ENCODE measurements at regions not wholly inside any gene's neighbourhood (a gene's known extent, or its start where the extent isn't known, plus 50 kb on each side); places are given as distances from the start of the nearest gene placed in this dataset.
"Not testable (repeated sequence)": the region's sequence is repeated elsewhere in the genome, so short reads cannot be mapped to it uniquely, and the experiment has no call there.

- not testable (repeated sequence) for TF ChIP-seq POLR2A, CTCF, EP300 (IDR thresholded peaks at IDR 0.05)
Observed at GRCh38 chr4:106563637-106564036, 195.1 kb upstream of the GIMD1 start.

Data from suprapubic skin (tissue), 3 donors.